CD4-positive, alpha-beta T cell treated with Interferon alpha-2 for 1 hour (primary cell): ENCODE measurements at regions not wholly inside any gene's neighbourhood (a gene's known extent, or its start where the extent isn't known, plus 50 kb on each side); places are given as distances from the start of the nearest gene placed in this dataset.

Experiments used
- DNase-seq, 2 donors: peaks; one replicate each; pipeline ENCODE4 v3.0.0-alpha.2; 2020 to 2022

DNA sequence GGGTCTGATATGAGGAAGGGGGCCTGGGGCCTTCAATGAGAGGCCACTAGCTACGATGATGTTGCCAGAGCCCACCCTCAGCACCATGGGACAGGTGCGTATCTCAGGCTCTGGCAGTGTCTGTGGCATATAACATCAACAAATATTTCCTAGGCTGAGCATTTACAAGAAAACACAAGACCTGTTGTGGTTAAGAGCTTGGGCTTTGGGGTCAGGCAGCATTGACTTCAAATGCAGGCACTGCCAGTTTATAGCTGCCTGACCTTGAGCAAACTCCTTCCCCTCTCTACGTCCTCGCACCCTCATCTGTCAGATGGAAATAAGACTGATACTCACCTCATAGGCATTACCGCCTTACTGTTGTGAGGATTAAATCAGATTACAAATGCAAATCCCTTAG is 156.0 kb downstream of the KATNAL1 start:
- peak in 1 of 2 donors; percentile 65 for DNase-seq

DNA sequence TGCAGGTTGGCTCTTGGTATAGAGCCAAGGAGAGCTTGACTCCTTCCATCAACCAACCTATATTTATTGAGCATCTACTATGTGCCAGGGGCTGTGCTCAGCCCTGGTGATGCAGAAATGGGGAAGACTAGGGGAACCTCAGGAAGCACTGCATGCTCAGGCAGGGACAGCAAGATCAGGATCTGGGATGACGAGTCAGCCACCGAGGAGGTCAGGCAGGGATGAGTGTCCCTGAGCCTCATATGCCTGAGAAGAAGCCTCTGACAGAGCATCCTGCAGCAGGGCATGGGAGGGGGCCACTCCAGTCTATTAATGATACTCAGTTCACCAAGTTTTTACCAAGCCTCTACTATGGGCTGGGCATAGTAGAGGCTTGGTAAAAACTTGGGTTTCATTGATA is 158.1 kb downstream of the KATNAL1 start:
- no peak for DNase-seq

DNA sequence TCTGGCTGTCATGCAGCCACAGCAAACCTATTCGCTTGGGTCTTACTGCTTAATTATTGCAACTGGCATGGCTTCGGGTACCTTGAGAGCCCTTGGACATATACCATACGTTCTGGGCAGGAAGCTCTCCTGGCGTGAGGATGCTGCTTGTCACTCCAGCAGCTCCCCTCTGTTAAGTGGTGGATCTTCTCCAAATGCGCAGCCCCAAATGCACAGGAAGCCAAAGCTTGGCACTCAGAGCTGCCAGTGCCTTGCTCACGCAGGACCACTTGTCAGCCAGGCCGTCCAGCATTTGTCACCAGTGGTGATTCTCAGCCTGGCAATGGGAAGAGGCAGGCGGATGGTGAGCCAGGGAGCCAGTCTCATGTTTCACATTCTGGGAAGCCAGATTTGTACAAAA is 158.6 kb downstream of the KATNAL1 start:
- DNase-seq, result no peak

DNA sequence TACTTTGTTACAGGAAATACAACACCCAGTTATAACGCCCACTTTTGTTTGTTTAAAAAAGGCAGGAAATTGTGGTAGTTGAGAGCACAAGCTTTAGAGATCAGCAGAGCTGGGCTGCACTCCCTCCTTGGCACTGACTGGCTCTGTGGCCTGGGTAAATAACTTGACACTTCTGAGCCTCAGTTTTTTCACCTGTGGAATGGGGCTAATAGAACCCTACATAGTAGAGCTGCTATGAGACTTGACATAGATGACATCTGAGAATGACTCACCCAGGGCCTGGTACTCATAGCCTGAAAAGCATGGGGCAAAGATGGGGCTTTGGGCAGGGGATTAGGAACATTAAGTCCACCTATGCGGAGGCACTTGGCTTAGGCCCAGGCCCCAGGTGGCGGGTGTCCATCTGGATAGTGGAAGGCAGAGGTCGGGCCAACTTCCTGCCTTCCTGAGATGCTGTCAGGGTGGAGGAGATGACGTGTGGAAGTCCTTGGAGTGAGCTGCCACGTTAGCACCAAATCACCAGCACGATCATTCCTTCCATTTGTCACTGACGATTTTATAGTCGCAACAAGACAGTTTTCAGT is 159.1 kb downstream of the KATNAL1 start:
- DNase-seq, result peak; percentile 55 to 84

DNA sequence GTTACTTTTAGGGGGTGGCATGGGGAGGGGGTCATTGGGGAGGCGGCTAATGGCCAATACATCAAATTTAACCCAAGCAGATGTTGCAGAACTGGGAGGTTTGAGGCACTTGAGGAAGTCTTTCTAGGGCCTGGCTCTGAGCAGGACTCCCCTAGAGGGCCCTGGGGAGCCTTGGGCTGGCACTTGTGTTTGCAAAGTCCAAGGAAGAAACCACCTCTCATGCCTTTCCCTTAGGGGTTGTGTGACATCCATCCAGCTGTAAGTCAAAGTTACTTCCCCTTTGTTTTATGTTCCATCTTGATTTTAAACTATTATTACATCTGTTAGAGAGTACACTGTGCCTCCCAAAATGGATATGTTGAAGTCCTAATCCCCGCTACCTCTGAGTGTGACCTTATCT is 159.9 kb downstream of the KATNAL1 start:
- DNase-seq, result no peak

DNA sequence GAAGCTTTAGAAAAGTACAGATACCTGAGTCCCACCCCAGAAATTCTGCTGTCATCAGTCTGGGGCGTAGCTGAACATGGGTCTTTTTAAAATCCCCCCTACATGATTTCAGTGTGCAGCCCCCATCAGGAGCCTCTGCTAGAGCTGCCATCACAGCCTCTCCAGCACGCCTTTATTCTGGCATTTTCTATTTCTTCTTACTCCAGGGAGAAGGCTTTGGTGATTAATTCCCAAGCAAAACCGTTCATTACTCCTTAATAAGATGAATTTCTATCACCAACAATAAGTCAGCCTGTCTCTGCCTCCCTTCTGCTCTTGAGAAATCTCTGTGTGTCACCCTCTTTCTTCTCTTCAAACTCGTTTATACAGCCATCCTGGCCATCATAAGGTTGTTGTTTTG is 160.3 kb downstream of the KATNAL1 start:
- no peak for DNase-seq

DNA sequence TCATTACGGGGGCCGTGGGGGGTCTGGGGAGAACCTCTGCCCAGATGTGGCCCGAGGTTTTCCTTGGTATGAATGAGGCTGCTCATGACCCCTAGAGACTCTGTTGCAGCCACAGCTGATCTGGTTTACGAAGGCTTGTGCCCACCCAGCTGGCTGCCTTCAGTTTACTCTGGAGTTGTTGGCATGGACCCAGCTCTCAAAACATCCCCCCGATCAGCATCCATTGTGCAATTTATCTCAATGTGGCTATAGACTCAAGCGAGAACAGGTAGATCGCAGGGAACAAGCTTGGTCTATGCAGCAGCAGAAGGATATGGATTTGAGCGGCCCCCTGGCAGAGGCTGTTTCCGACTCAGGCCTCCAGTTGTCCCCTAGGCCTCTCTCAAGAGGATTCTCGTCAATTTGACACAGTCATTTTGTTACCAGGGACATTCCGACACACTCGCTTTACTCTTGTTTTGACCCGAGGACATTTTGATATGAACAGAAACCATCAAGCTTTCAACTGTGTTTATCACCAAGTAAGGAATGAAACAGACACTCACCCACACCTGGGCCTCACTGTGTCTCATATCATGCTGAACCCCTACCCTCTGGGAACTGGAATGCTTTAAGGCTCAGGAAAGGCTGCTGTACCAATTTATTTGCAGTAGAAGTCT is 161.5 kb downstream of the KATNAL1 start:
- no peak for DNase-seq

DNA sequence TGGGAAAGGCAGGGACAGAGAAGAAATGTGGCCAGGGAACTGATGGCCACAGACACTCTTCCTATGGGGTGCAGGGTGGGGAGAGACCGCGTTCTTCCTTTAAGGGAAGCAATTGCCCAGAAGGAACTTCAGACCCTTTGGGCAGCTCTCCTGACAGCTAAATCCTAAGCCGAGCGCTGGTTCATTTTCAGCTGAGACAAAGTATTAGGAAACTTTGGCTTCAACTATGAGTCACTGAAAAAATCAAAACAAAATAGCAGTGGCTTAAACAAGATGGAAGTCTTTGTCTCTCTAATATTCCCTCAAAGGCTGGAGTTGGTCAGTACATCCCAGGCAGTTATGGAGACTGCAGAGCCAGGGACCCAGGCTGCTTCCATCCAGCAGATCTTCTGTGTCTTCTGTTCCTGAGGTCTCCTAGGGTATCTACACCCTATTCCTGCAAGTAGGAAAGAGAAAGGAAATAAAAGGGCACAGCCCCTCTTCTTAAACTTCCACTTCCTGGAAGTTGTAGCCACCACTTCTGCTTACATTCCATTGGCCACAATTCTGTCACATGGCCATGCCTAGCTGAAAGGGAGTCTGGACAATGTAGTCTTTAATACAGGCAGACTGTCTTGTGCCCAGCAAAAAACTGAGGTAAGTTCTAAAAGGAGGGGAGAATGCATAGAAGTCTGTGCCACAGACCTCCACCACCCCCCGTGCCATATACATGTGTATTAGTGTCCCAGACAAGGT is 163.5 kb downstream of the KATNAL1 start:
- no peak for DNase-seq

DNA sequence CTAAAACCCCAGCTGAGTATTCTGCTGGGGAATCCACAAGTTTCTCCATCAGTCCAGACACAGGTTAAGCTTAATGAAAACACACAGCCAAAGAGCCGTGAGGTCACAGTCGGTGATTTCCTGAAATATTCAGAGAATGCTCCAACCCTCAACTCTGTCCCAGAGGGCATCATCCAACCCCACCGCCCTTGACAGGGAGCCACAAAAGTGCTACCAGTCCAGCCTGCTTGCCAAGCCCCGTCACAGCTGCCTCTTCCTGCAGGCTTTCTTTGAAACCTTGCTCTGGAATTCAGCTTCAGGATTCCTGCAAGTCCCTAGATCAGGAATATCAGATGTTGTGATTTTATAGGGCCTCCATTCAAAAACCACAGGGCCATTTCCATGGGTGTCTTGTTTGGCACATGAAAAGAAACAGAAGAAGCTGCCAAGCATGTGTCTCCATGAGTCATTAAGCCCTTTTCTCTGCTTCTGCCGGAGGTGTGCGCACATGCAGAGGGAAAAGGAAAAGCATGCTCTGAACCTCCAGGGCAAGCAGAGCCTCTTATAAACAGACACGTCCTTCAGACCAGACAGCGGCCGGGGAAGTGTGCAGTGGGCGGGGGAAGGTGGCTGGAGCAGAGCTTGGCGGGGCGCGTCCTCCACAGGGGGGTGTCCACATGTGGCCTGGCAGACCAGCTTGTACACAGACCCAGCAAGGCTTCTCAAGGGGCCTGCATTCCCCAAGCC is 164.7 kb downstream of the KATNAL1 start:
- DNase-seq, result peak in 1 of 2 donors; percentile 36

DNA sequence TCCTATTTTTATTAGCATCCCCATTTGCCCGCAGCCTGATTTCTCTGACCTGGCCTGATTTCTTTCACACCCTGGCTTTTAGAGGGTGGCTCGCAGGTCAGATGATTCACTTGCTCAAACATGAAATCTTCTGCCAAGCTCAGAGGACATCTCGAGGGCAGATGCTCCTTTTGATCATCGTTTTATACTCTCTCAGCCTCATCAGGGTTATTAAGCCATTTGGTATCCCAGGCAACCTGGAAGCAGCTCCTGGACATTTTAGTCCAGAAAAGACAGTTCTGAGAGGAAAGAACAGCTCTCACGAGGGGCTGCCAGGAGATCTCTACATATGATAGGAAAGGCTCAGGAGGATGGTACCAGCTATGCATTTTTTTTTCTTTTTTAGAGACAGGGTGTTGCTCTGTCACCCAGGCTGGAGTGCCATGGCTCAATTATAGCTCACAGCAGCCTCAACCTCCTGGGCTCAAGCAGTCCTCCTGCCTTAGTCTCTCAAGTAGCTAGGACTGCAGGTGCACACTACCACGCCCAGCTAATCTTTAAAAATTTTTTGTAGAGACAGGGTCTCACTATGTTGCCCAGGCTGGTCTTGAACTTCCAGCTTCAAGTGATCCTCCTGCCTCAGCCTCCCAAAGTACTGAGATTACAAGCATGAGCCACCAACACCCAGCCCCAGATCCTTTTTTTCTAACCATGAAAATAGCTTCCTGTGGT is 165.4 kb downstream of the KATNAL1 start:
- no peak for DNase-seq

DNA sequence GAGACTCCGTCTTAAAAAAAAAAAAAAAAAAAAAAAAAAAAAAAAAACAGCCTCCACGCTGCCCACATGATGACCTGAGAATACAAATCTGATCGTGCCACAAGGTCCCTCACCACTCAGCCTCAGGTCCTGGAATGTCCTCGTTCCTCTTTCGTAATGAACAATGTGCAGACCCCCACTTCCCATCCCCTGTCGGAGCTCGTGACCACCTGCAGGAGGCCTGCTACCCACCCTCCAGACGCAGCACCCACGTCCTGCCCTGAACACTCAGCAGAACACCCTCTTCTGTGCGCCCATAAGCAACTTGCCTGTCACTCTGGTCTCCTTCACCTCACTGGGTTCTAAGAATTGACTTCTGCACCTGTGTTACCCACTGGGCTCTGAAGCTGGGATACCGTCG is 166.4 kb downstream of the KATNAL1 start:
- no peak for DNase-seq

DNA sequence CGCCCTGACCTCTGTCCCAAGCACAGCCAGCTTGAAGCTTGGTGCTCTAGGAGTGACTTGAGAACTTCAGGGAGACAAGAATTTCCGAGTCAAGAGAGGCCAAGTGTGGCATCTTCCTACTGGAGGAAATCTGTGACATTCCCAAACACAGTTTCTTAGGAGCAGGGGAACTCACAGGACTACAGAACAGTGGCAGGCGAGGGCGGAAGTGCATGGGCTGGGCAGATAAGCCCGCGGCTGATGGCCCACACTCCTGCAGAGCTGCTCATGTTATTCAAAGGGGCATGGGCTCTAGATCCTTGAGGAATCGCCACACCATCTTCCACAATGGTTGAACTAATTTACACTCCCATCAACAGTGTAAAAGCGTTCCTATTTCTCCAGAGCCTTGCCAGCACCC is 168.8 kb downstream of the KATNAL1 start:
- no peak for DNase-seq

DNA sequence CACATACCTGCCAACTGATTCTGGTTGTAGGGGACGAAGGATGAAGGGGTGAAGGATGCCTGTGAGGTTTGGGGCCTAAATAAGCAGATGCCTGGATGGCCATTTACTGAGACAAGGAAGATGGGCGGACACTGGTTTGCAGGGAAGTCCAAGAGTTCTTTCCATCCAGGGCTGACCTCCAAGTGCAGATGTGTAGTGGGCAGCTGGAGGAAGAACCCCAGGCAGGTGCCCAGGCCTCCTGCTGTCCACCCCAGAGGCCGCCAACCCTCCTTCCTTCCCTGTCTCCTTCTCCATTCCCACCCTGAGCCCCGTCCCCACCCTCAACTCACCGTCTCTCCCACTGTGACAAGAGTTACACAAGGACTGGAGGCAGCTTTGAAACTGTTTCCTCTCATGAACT is 171.5 kb downstream of the KATNAL1 start:
- DNase-seq, result no peak

DNA sequence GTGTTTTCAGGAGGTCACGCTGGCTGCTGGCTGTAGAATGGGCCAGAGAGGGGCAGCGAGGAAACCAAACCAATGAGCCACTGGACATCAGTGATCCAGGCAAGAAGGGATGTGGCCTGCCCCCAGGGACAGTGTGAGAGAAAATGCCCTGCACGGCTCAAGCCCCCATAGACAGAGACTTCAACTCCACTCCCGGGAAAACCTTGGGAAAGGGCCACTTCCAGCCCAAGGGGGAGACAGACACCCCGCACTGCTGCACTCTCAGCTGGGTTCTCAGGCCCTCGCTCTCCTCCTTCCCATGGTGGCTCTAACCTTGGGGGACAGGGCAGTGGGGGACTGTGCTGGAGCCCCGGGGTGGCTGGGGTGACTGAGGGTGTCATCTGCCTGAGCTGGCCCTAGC is 172.0 kb downstream of the KATNAL1 start:
- no peak for DNase-seq

DNA sequence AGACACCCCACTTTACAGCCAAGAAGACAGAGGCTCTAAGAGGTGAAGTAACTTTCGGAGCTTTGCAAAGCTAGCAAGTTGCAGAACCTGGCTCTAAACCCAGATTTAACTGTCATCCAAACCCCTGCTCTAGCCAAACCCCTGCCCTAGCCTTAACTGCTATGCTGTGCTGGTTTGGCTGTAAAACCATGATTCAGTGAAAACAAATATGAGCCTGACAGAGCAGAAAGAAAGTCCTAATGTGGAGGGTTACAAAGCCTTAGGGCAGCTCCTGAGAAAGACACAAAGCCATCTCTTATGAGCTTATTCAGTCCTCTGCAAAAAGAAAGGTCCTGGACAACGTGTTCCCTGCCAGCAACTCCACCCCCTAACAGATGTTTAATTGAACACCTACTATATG is 172.8 kb downstream of the KATNAL1 start:
- DNase-seq, result no peak

DNA sequence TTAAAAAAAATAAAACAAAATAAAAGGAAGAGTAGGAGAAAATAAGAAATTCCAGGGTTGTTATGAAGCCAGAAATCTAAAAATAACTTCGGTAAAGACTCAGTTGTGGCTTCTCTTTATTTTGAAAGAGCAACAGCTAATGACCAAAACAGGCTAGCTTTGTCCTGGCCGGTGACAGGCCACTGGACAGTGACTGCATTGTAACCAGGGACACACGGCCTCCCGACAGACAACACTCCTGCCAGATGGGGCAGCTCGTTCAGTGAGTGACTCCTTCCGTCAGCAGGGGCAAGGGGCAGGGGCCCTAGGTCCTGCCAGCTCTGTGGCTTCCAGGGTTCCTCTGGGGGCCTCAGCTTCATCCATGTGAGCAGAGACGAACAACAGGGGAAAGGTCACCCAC is 173.4 kb downstream of the KATNAL1 start:
- DNase-seq, result no peak

DNA sequence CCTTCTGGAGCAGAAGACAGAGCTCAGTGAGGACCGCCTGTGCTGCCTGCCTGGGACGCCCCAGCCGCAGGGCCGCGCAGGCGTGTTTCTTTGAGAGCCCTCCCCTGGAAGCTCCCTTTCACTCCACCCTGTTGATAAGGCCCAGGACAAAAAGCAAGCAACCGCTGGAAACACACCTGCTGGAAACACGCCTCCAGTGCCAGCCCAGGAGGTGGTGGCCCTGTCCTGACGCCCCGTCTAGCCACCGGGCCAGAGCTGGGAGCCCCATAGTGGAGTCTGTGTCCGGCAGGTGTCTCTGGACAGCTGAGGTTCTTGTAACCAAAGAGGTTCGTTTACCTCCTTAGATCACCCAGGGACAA is 173.8 kb downstream of the KATNAL1 start:
- DNase-seq, result no peak

DNA sequence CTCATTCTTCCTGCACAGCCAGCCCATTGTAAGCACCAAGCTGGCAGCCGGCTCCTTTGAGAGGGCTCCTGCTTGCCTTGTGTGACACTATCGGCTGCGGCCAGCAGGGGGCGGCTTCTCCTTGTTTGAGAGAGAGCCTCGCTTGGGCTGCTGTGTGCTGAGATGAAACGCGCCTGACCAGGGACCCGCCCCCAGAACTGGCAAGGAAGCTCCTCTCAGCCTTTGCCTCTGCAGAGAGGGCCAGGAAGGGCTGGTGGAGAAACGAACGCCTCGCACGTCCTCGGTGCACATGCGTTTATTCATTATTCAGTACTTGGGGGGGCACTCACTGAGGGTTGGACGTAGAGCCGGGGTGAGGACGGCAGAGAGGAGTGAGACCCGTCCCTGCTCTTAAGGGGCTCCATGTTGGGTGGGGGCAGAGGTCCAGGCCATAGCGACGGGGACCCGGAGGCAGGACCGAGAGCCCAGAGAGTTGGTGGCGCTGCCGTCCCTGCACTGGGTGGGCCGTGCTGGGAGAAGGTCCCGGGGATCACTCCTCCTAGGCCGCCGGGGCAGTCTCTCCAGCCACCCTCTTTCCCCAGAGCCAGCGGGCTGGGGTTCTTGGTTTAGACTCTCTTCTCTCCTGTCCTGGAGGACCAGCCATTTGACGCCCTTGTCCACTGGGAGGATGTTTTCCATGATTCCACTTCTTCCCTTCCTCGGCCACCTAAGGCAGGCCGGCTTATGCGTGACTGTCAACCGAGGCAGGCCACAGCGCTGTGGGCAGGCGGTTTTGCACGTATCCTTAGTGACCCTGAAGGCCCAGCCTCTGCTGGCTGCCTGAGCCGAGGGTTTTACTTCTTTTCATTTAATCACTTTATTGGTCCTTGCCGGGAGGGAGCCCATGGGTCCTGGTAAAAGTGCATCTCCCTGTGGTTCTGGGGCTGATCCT is 174.5 kb downstream of the KATNAL1 start:
- DNase-seq, result peak; percentile 92 to 95

DNA sequence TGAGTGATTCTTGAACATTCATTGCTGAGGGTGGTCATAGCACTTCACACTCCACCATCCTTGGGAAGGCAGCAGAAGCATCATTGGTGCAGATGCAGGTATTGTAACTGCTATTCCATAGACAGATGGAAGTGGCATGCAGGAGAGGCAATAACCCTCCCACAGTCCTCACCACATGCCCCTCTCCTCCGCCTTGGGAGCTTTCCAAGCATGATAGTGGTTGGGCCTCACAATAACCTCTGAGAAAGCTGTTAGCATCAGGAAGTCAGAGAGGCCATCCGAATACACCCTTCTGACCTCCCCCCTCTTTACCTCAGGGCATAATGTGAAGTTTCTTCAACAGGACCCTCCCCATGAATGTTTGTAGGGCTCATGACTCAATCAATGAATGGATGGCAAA is 177.9 kb downstream of the KATNAL1 start:
- no peak for DNase-seq

DNA sequence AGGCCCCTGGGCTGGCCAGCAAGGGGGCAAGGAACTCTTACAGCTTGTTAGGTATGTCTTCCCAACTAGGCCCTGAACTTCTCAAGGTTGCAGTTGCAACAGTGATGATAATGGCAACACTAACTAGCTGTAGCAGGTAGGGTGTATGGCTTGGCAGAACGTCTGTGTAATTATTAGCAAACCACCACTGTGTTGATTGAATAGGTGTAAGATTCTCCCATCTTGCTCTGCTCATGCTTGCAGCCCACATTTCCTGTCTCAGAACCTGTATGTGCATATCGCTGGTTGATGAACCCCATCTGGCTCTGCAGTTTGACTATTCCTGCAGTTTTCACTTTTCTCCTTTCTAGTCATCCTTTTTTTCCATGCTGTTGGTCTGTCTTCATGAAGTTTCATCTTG is 178.8 kb downstream of the KATNAL1 start:
- DNase-seq, result no peak

DNA sequence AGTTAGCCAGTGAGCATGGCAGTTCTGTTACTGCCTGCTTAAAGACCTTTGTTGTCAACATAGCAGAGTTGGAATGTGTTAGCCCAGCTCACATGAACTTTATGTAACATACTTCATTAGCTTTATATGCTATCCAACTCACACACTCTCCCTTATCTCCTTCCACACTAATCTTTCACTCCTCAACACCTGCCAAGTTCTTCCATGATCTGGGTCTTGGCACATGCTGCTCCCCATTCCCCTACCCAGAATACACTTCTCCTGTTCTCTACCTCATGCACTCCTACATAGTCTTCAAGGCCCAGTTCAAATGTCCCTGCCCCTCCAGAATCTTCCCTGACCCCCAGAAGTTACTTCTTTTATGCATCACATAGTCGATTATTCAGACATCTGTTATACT is 179.3 kb downstream of the KATNAL1 start:
- DNase-seq, result no peak

DNA sequence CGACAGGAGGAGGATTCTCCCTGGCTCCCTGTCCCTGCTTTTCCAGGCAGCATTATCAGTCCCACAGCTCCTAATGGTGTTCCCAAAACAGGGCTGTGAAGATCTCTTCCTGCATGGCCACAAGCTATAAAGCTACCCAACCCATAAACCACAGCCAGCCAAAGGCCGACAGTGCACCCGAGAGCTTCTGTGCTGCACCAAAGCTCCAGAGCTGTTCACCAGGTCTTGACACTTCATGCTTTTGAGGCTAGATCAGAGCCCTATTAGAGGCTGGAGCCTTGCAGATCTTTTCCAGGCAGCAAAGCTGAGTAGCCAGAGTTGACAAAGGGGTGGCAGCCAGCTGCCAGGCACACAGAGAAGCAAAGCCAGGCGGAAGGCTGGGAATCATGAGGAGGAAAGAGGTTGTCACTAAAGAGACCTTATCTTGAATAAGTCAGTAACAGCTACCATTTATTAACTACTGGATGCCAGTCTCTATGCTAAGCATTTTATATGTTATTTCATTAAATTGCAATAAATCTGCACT is 180.4 kb downstream of the KATNAL1 start:
- DNase-seq, result no peak
